ENCODE measurements at regions not wholly inside any gene's neighbourhood (a gene's known extent, or its start where the extent isn't known, plus 50 kb on each side); places are given as distances from the start of the nearest gene placed in this dataset.

DNA sequence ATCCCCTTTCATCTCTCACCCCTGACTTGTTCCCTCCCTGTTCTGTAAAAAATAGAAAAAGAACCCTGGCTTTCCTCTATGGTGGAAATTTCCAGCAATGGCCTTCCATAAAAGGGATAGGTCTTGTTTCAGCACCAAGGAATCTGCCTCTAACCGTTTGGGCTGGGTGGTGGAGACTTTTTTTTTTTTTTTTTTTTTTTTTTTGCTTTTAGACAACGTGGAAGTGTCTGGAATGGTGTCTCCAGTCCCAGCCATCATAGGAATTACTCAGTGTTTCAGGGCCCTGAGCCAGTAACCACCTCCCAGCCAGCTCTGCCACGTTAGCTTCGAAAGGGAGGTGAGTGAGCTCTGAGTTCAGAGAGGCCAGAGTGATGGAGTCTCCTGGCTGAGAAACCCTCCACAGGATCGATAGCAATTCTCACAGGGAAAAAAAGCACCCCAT, 97.3 kb upstream of the COL1A2 start:
- Histone ChIP-seq H3F3A (ENCODE audit: insufficient read depth, low read length, poor library complexity, severe bottlenecking) (no peaks in the 10 kb centered on the region), H3K27me3 (ENCODE audit: insufficient read depth, low read depth, low read length) (no peaks in the 10 kb centered on the region), H4K20me1 (ENCODE audit: insufficient read depth) (no peaks in the 10 kb centered on the region), H3K36me3 (ENCODE audit: insufficient read depth, low read length) (no peaks in the 10 kb centered on the region), H3K4me3 (ENCODE audit: low read length) (no peak overlapping the region), H3K4me2 (ENCODE audit: low read length) (no peak overlapping the region), H3K27ac (ENCODE audit: low read length) (peak overlapping the region; percentile 93), H3K9me2 (ENCODE audit: insufficient read depth, low read length) (no peaks in the 10 kb centered on the region), H3K9me3 (ENCODE audit: low read length) (no peaks in the 10 kb centered on the region), H2AFZ (ENCODE audit: low read depth, low read length) (no peak overlapping the region), H3K79me2 (replicated peaks; ENCODE audit: insufficient read depth, low read length) (no peaks in the 10 kb centered on the region), H3K9ac (ENCODE audit: low read length) (no peak overlapping the region)
- no peak for TF ChIP-seq MXI1 (conservative IDR thresholded peaks at IDR 0.05; ENCODE audit: poor library complexity, severe bottlenecking)
- no peak for TF ChIP-seq EZH2 (IDR thresholded peaks at IDR 0.05; ENCODE audit: borderline replicate concordance, insufficient read depth, low read length, poor library complexity, severe bottlenecking)
- TF ChIP-seq EP300 (conservative IDR thresholded peaks at IDR 0.05; ENCODE audit: poor library complexity, severe bottlenecking): no peak
- TF ChIP-seq RAD21 (conservative IDR thresholded peaks at IDR 0.05): no peak
- no peak for TF ChIP-seq POLR2AphosphoS5 (IDR thresholded peaks at IDR 0.05)

- Histone ChIP-seq H3K4me3 (ENCODE audit: low read length) (no peak overlapping the region), H3K4me2 (ENCODE audit: low read length) (no peak overlapping the region), H3K27me3 (ENCODE audit: insufficient read depth, low read depth, low read length) (no peaks in the 10 kb centered on the region), H4K20me1 (ENCODE audit: insufficient read depth) (no peaks in the 10 kb centered on the region), H3K27ac (ENCODE audit: low read length) (no peak overlapping the region), H3F3A (ENCODE audit: insufficient read depth, low read length, poor library complexity, severe bottlenecking) (peaks cover 2% of the 10 kb centered on the region), H3K36me3 (ENCODE audit: insufficient read depth, low read length) (no peaks in the 10 kb centered on the region), H3K79me2 (replicated peaks; ENCODE audit: insufficient read depth, low read length) (no peaks in the 10 kb centered on the region), H3K9me2 (ENCODE audit: insufficient read depth, low read length) (no peaks in the 10 kb centered on the region), H3K9ac (ENCODE audit: low read length) (no peak overlapping the region), H2AFZ (ENCODE audit: low read depth, low read length) (no peak overlapping the region), H3K9me3 (ENCODE audit: low read length) (no peaks in the 10 kb centered on the region)
- TF ChIP-seq SMC3 (conservative IDR thresholded peaks at IDR 0.05; ENCODE audit: poor library complexity) (no peak), EP300 (conservative IDR thresholded peaks at IDR 0.05; ENCODE audit: poor library complexity, severe bottlenecking) (no peak), MXI1 (conservative IDR thresholded peaks at IDR 0.05; ENCODE audit: poor library complexity, severe bottlenecking) (no peak), CTCF (IDR thresholded peaks at IDR 0.05; ENCODE audit: poor library complexity, severe bottlenecking) (no peak), TAF1 (IDR thresholded peaks at IDR 0.05; ENCODE audit: low read depth) (no peak), RAD21 (conservative IDR thresholded peaks at IDR 0.05) (no peak), EZH2 (IDR thresholded peaks at IDR 0.05; ENCODE audit: borderline replicate concordance, insufficient read depth, low read length, poor library complexity, severe bottlenecking) (no peak), POLR2AphosphoS5 (IDR thresholded peaks at IDR 0.05) (no peak)
- TF ChIP-seq, protein P1, sequence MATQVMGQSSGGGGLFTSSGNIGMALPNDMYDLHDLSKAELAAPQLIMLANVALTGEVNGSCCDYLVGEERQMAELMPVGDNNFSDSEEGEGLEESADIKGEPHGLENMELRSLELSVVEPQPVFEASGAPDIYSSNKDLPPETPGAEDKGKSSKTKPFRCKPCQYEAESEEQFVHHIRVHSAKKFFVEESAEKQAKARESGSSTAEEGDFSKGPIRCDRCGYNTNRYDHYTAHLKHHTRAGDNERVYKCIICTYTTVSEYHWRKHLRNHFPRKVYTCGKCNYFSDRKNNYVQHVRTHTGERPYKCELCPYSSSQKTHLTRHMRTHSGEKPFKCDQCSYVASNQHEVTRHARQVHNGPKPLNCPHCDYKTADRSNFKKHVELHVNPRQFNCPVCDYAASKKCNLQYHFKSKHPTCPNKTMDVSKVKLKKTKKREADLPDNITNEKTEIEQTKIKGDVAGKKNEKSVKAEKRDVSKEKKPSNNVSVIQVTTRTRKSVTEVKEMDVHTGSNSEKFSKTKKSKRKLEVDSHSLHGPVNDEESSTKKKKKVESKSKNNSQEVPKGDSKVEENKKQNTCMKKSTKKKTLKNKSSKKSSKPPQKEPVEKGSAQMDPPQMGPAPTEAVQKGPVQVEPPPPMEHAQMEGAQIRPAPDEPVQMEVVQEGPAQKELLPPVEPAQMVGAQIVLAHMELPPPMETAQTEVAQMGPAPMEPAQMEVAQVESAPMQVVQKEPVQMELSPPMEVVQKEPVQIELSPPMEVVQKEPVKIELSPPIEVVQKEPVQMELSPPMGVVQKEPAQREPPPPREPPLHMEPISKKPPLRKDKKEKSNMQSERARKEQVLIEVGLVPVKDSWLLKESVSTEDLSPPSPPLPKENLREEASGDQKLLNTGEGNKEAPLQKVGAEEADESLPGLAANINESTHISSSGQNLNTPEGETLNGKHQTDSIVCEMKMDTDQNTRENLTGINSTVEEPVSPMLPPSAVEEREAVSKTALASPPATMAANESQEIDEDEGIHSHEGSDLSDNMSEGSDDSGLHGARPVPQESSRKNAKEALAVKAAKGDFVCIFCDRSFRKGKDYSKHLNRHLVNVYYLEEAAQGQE (IDR thresholded peaks at IDR 0.05; ENCODE audit: borderline replicate concordance): no peak
Observed at GRCh38 chr7:94298943-94299342, 95.8 kb upstream of the COL1A2 start.
